Thoracic aorta (tissue), 2 donors: ENCODE measurements at regions not wholly inside any gene's neighbourhood (a gene's known extent, or its start where the extent isn't known, plus 50 kb on each side); places are given as distances from the start of the nearest gene placed in this dataset.
A peak's percentile ranks its signal among the peaks of the same experiment; 100 is the strongest.
"Not testable (repeated sequence)": the region's sequence is repeated elsewhere in the genome, so short reads cannot be mapped to it uniquely, and the experiment has no call there.

Experiments
- ATAC-seq: fragments of 150-250 bp; one replicate; pipeline ENCODE4 v1.8.0; 2017; ENCODE audit warnings: low read depth; ENCODE audit not compliant: insufficient number of reproducible peaks, low FRiP score
- DNase-seq: peaks from one replicate; pipeline ENCODE4 v3.0.0-alpha.2; 2020; ENCODE audit warnings: low spot score
- H3K27ac ChIP-seq, 2 donors: fragments of 200-600 bp; sonication (generic); 1 replicate in 1 of 2; 2 replicates in 1 of 2; pipeline ENCODE4 v1.5.1; 2016; ENCODE audit warnings: mild to moderate bottlenecking in 2 of 2, moderate library complexity in 2 of 2
- H3K27me3 ChIP-seq: fragments of 200-600 bp; sonication (generic); replicated peaks from 2 replicates; pipeline ENCODE4 v1.6.0; 2016; ENCODE audit warnings: mild to moderate bottlenecking; ENCODE audit not compliant: insufficient read depth
- H3K36me3 ChIP-seq: fragments of 200-600 bp; sonication (generic); one replicate; pipeline ENCODE4 v1.5.1; 2016
- H3K4me1 ChIP-seq, 2 donors: fragments of 200-600 bp; sonication (generic); 1 replicate in 1 of 2; 2 replicates in 1 of 2; pipeline versions ENCODE4 v1.5.1 to v1.6.0; 2016; ENCODE audit warnings: low read depth in 2 of 2, mild to moderate bottlenecking in 1 of 2; ENCODE audit not compliant: control insufficient read depth in 1 of 2
- H3K4me3 ChIP-seq: fragments of 200-600 bp; sonication (generic); 2 replicates; pipeline ENCODE4 v1.5.1; 2016; ENCODE audit warnings: mild to moderate bottlenecking
- H3K9me3 ChIP-seq: fragments of 200-600 bp; sonication (generic); 2 replicates; pipeline ENCODE4 v1.5.1; 2016
- CTCF ChIP-seq: fragments of 200-600 bp; sonication (generic); IDR thresholded peaks from one replicate; pipeline ENCODE4 v1.5.1; 2019; ENCODE audit warnings: antibody characterized with exemption

GRCh38 chr2:67899187-67899586 lies 163.6 kb downstream of the C1D start:
- no peak for TF ChIP-seq CTCF
- Histone ChIP-seq H3K36me3 (no peaks in the 10 kb centered on the region), H3K27ac (no peak overlapping the region), H3K27me3 (no peaks in the 10 kb centered on the region), H3K4me1 (peaks cover 0 to 1% of the 10 kb centered on the region in 2 donors), H3K4me3 (no peak overlapping the region), H3K9me3 (no peaks in the 10 kb centered on the region)
- ATAC-seq (no peak), DNase-seq (no peak)

GRCh38 chr2:67900826-67901225 lies 162.0 kb downstream of the C1D start:
- no peak for TF ChIP-seq CTCF
- DNase-seq = no peak
- no peak overlapping the region for H3K27ac ChIP-seq
- no peak for ATAC-seq
- no peaks in the 10 kb centered on the region for H3K27me3 ChIP-seq
- no peaks in the 10 kb centered on the region for H3K4me1 ChIP-seq
- no peaks in the 10 kb centered on the region for H3K9me3 ChIP-seq
- no peaks in the 10 kb centered on the region for H3K36me3 ChIP-seq
- H3K4me3 ChIP-seq = no peak overlapping the region

- Histone ChIP-seq H3K4me3 (no peak overlapping the region), H3K9me3 (no peaks in the 10 kb centered on the region), H3K27ac (no peak overlapping the region), H3K27me3 (no peaks in the 10 kb centered on the region), H3K4me1 (peaks cover 0 to 5% of the 10 kb centered on the region in 2 donors), H3K36me3 (no peaks in the 10 kb centered on the region)
- ATAC-seq (no peak), DNase-seq (no peak)
- TF ChIP-seq CTCF = no peak
Measured at GRCh38 chr2:67904566-67904965, 158.2 kb downstream of the C1D start.

GRCh38 chr2:67904966-67905365 lies 157.8 kb downstream of the C1D start:
- Histone ChIP-seq H3K27me3 (no peaks in the 10 kb centered on the region), H3K4me1 (peaks cover 0 to 9% of the 10 kb centered on the region in 2 donors), H3K36me3 (no peaks in the 10 kb centered on the region), H3K27ac (no peak overlapping the region), H3K4me3 (no peak overlapping the region), H3K9me3 (no peaks in the 10 kb centered on the region)
- no peak for DNase-seq
- no peak for TF ChIP-seq CTCF
- ATAC-seq = no peak

- not testable (repeated sequence) for H3K4me1 ChIP-seq, H3K36me3 ChIP-seq, H3K9me3 ChIP-seq, ATAC-seq, H3K27me3 ChIP-seq, DNase-seq, H3K4me3 ChIP-seq, H3K27ac ChIP-seq
Measured at GRCh38 chr2:67906547-67906946, 156.3 kb downstream of the C1D start.

GRCh38 chr2:67917332-67918054 lies 145.3 kb downstream of the C1D start:
- no peaks in the 10 kb centered on the region for H3K36me3 ChIP-seq
- no peak for DNase-seq
- peak overlapping the region; percentile 74 to 81 for H3K27ac ChIP-seq
- no peak overlapping the region for H3K4me3 ChIP-seq
- H3K9me3 ChIP-seq = no peaks in the 10 kb centered on the region
- peaks cover 3 to 27% of the 10 kb centered on the region in 2 donors for H3K4me1 ChIP-seq
- no peaks in the 10 kb centered on the region for H3K27me3 ChIP-seq
- TF ChIP-seq CTCF = no peak
- peak; percentile 47 for ATAC-seq
